Left ventricle myocardium inferior (tissue), 1 donor: ENCODE measurements at regions not wholly inside any gene's neighbourhood (a gene's known extent, or its start where the extent isn't known, plus 50 kb on each side); places are given as distances from the start of the nearest gene placed in this dataset.
"Not testable (repeated sequence)": the region's sequence is repeated elsewhere in the genome, so short reads cannot be mapped to it uniquely, and the experiment has no call there.

Experiments used
- DNase-seq: peaks from one replicate; pipeline ENCODE4 v3.0.0-alpha.2; 2020
- H3K27ac ChIP-seq: fragments of 200-600 bp; replicated peaks from 2 replicates; pipeline ENCODE4 v1.8.0; 2021
- H3K27me3 ChIP-seq: fragments of 200-600 bp; 2 replicates; pipeline ENCODE4 v1.8.0; 2021; ENCODE audit warnings: low read depth
- H3K36me3 ChIP-seq: fragments of 200-600 bp; 2 replicates; pipeline ENCODE4 v1.8.0; 2021
- H3K4me1 ChIP-seq: fragments of 200-600 bp; 2 replicates; pipeline ENCODE4 v1.8.0; 2021
- H3K4me3 ChIP-seq: fragments of 200-600 bp; 2 replicates; pipeline ENCODE4 v1.8.0; 2021; ENCODE audit warnings: mild to moderate bottlenecking, moderate library complexity
- H3K9me3 ChIP-seq: fragments of 200-600 bp; replicated peaks from 2 replicates; pipeline ENCODE4 v1.8.0; 2021
- intact Hi-C: fragments of 100-400 bp; cut with micrococcal nuclease; formaldehyde crosslinking; loops from one replicate; pipeline ENCODE4 v1.11.0; 2022
- TF ChIP-seq, protein P1 (sequence below): fragments of 200-600 bp; IDR thresholded peaks from 2 replicates; pipeline ENCODE4 v1.8.0; 2021; ENCODE audit warnings: antibody characterized with exemption, mild to moderate bottlenecking, borderline replicate concordance
- donor health status: DM: no; HTN: yes; CAD: no; lungs with severe emphysema.

DNA sequence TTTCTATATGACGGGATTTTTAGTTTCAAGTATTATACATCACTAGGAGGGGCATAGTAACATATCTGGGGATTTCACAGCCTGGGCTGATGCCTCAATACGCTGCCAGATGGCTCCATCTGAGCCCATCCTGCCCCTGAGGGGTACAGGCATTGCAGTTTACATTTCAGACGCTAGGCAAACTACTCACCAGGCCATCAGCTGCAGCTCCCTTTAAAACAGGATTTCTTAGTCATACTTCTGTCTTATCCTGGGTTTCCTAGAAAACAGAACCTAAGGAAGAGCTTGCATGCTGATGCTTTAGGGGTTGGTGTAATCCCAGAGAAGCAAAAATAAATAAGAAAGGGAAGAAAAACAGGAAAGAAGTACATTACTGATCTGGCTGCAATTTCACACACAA, 372.8 kb upstream of the PIK3R1 start:
- no peaks in the 10 kb centered on the region for H3K27me3 ChIP-seq
- H3K4me3 ChIP-seq = no peak overlapping the region
- intact Hi-C loops = no loop called here
- no peaks in the 10 kb centered on the region for H3K9me3 ChIP-seq
- H3K4me1 ChIP-seq = no peaks in the 10 kb centered on the region
- no peak overlapping the region for H3K27ac ChIP-seq
- TF ChIP-seq, protein P1, sequence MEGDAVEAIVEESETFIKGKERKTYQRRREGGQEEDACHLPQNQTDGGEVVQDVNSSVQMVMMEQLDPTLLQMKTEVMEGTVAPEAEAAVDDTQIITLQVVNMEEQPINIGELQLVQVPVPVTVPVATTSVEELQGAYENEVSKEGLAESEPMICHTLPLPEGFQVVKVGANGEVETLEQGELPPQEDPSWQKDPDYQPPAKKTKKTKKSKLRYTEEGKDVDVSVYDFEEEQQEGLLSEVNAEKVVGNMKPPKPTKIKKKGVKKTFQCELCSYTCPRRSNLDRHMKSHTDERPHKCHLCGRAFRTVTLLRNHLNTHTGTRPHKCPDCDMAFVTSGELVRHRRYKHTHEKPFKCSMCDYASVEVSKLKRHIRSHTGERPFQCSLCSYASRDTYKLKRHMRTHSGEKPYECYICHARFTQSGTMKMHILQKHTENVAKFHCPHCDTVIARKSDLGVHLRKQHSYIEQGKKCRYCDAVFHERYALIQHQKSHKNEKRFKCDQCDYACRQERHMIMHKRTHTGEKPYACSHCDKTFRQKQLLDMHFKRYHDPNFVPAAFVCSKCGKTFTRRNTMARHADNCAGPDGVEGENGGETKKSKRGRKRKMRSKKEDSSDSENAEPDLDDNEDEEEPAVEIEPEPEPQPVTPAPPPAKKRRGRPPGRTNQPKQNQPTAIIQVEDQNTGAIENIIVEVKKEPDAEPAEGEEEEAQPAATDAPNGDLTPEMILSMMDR = no peak
- no peak for DNase-seq
- H3K36me3 ChIP-seq = no peaks in the 10 kb centered on the region

DNA sequence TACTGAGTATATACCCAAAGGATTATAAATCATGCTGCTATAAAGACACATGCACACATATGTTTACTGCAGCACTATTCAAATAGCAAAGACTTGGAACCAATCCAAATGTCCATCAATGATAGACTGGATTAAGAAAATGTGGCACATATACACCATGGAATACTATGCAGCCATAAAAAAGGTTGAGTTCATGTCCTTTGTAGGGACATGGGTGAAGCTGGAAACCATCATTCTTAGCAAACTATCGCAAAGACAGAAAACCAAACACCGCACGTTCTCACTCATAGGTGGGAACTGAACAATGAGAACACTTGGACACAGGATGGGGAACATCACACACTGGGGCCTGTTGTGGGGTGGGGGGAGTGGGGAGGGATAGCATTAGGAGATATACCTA, 378.3 kb upstream of the PIK3R1 start:
- H3K4me3 ChIP-seq, DNase-seq, H3K27ac ChIP-seq, H3K9me3 ChIP-seq, intact Hi-C loops, H3K4me1 ChIP-seq, H3K36me3 ChIP-seq, H3K27me3 ChIP-seq: not testable (repeated sequence)

DNA sequence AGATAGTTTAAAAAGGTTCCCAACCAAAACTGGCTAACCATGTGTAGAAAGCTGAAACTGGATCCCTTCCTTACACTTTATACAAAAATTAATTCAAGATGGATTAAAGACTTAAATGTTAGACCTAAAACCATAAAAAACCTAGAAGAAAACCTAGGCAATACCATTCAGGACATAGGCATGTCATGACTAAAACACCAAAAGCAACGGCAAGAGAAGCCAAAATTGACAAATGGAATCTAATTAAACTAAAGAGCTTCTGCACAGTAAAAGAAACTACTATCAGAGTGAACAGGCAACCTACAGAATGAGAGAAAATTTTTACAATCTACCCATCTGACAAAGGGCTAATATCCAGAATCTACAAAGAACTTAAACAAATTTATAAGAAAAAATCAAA, 379.1 kb upstream of the PIK3R1 start:
- intact Hi-C loops, H3K27me3 ChIP-seq, H3K4me1 ChIP-seq, DNase-seq, H3K27ac ChIP-seq, H3K9me3 ChIP-seq, H3K36me3 ChIP-seq, H3K4me3 ChIP-seq: not testable (repeated sequence)

DNA sequence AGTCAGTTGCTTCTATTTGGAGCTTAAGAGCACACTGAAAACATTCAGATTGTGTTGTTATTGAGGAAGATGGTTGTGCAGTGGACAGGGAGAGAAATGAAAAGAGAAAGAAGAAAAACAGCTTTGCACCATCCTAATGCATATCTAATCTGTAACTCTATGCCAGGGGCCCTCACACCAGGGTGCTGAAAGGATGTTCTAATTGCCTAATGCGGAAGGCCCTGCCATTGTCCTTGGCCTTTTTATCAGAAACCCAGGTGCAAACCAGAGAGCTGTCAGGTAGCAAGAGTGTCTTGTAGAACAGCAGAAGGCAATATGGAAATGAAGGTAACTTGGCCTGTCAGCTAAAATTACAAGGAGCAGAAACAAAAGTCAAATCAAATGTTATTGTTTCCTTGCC, 384.5 kb upstream of the PIK3R1 start:
- H3K4me1 ChIP-seq = no peaks in the 10 kb centered on the region
- TF ChIP-seq, protein P1 = no peak
- no peaks in the 10 kb centered on the region for H3K27me3 ChIP-seq
- intact Hi-C loops = no loop called here
- H3K36me3 ChIP-seq = no peaks in the 10 kb centered on the region
- DNase-seq = no peak
- no peaks in the 10 kb centered on the region for H3K9me3 ChIP-seq
- no peak overlapping the region for H3K27ac ChIP-seq
- H3K4me3 ChIP-seq = no peak overlapping the region

DNA sequence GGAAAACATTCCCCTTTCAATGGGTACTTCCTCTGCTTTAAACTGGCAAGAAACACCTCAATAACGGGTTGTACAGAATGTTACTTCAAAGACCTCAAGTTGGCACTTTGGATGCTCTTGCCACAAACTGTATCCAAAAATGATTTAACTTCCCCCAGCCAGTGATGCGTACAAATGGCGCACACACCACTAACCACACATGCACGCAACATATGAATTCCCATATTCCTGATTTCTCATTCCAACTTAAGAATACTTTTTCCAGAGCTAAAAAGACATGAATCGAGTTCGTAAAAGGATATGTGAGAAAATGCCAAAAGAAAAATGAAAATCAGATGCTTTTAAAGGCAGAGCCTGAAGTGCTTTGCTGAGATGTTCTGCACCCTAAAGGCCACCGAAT, 388.0 kb upstream of the PIK3R1 start:
- H3K4me1 ChIP-seq = no peaks in the 10 kb centered on the region
- H3K4me3 ChIP-seq = no peak overlapping the region
- TF ChIP-seq, protein P1 = no peak
- no peak overlapping the region for H3K27ac ChIP-seq
- H3K9me3 ChIP-seq = no peaks in the 10 kb centered on the region
- intact Hi-C loops = no loop called here
- no peaks in the 10 kb centered on the region for H3K27me3 ChIP-seq
- no peaks in the 10 kb centered on the region for H3K36me3 ChIP-seq
- DNase-seq = no peak

DNA sequence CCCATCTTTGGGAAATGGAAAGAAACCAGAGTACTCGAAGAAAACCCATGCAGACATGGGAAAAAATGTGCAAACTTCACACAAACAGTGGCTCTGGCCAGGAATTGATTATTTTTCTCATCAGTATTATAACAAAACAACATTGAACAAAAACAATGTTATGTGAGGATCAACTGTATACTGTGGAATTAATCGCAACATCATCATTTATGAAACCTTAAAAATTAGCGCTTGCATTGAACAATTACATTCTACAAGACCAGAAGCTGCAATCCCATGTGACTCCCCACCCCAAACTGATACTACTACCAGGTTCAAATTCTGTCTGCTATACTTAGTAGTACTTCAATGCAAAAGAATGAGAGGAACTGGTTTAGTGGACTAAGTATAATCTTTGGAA, 390.7 kb upstream of the PIK3R1 start:
- intact Hi-C loops = no loop called here
- TF ChIP-seq, protein P1 = no peak

DNA sequence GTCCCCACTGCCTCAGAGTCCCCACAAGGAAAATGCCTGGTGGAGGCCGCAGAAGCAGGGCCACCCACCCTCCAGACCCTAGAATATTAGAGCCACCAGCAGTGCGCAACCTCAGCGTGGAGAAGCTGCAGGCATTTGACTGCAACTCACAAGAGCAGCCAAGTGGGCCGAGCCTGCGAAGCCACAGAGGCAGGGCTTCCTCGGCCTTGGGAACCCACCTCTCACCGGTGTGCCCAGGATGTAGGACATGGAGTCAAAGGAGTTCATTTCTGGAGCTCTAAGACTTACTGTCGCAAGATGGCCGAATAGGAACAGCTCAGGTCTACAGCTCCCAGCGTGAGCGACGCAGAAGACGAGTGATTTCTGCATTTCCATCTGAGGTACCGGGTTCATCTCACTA, 397.9 kb upstream of the PIK3R1 start:
- Histone ChIP-seq H3K27me3 (no peaks in the 10 kb centered on the region), H3K4me3 (no peak overlapping the region), H3K27ac (no peak overlapping the region), H3K36me3 (no peaks in the 10 kb centered on the region), H3K9me3 (peaks cover 2% of the 10 kb centered on the region), H3K4me1 (peaks cover 33% of the 10 kb centered on the region)
- intact Hi-C loops = no loop called here
- no peak for DNase-seq
- TF ChIP-seq, protein P1 = no peak

More for the DNA sequence above, 390.7 kb upstream of the PIK3R1 start:
- no peaks in the 10 kb centered on the region for H3K27me3 ChIP-seq
- no peak overlapping the region for H3K4me3 ChIP-seq
- no peak overlapping the region for H3K27ac ChIP-seq
- no peaks in the 10 kb centered on the region for H3K9me3 ChIP-seq
- no peaks in the 10 kb centered on the region for H3K4me1 ChIP-seq
- H3K36me3 ChIP-seq = no peaks in the 10 kb centered on the region
- no peak for DNase-seq
